ENCODE measurements at regions not wholly inside any gene's neighbourhood (a gene's known extent, or its start where the extent isn't known, plus 50 kb on each side); places are given as distances from the start of the nearest gene placed in this dataset.

DNA sequence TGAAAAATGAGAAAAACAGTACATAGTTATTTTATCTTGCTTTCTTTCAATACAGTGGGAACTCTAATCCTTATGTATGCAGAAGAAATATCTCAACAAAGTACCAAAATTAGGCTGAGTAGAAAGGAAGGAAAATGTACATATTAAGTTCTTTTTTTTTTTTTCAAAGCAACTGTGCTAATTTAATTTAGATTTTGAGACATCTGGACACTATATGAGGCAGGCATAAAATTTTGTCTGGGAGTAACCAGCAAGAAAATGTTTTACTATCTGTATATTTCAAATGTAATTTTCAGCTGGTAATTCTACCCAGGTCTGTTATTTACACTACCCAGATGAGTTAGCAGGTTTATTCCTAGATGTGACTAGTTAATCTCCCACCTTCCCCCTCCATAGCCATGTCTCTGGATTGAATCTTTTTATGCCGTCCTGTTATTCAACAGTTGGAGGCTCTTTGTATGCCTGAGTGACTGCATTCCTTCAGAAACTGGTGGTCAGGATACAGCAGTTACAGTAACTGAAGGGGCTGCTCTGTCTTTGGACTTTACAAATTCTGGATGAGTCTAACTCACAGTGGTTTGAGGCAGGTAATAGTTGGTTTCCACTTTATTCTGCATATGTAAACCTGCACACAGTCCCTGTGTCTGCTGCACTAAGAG, 633.6 kb downstream of the PCDH18 start:
- TF ChIP-seq, protein P1, sequence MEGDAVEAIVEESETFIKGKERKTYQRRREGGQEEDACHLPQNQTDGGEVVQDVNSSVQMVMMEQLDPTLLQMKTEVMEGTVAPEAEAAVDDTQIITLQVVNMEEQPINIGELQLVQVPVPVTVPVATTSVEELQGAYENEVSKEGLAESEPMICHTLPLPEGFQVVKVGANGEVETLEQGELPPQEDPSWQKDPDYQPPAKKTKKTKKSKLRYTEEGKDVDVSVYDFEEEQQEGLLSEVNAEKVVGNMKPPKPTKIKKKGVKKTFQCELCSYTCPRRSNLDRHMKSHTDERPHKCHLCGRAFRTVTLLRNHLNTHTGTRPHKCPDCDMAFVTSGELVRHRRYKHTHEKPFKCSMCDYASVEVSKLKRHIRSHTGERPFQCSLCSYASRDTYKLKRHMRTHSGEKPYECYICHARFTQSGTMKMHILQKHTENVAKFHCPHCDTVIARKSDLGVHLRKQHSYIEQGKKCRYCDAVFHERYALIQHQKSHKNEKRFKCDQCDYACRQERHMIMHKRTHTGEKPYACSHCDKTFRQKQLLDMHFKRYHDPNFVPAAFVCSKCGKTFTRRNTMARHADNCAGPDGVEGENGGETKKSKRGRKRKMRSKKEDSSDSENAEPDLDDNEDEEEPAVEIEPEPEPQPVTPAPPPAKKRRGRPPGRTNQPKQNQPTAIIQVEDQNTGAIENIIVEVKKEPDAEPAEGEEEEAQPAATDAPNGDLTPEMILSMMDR (IDR thresholded peaks at IDR 0.05): no peak
- TF ChIP-seq POLR2A (IDR thresholded peaks at IDR 0.05): no peak
- intact Hi-C loops (cut with DNase I): no loop called here
- Histone ChIP-seq H3K27me3 (no peaks in the 10 kb centered on the region), H3K4me1 (no peaks in the 10 kb centered on the region), H3K4me3 (replicated peaks in 1 of 3) (no peak overlapping the region), H3K27ac (no peak overlapping the region), H3K36me3 (no peaks in the 10 kb centered on the region), H3K9me3 (no peaks in the 10 kb centered on the region)
- 27 to 32% methylated on average over 1 of the region's 1 CpG for WGBS, 2 donors
- DNase-seq: no peak

DNA sequence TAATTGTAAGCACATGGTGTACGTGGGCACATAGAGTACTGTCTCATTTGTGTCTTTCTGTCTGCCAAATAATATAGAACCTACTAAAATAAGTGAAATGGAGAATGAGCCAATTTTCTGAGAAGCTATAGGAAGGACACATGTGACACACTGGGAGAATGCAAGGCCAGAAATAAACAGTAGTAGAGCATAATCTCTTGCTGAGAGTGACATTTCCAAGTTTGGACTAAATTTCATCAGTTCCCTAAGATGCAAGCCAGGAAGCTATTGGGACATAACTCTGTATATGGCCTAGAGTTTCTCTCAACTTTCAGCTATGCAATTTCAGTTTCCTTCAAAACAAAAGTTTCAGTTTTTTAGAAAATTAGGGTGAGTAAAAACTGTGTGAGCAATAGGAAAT, 638.7 kb downstream of the PCDH18 start:
- Histone ChIP-seq H3K4me3 (replicated peaks in 1 of 3) (no peak overlapping the region), H3K4me1 (no peaks in the 10 kb centered on the region), H3K36me3 (no peaks in the 10 kb centered on the region), H3K27me3 (no peaks in the 10 kb centered on the region), H3K9me3 (no peaks in the 10 kb centered on the region), H3K27ac (no peak overlapping the region)
- intact Hi-C loops (cut with DNase I): no loop called here
- 57 to 62% methylated on average over 1 of the region's 1 CpG for WGBS, 2 donors
- no peak for DNase-seq
- no peak for TF ChIP-seq POLR2A (IDR thresholded peaks at IDR 0.05)
- TF ChIP-seq, protein P1 (IDR thresholded peaks at IDR 0.05): no peak

DNA sequence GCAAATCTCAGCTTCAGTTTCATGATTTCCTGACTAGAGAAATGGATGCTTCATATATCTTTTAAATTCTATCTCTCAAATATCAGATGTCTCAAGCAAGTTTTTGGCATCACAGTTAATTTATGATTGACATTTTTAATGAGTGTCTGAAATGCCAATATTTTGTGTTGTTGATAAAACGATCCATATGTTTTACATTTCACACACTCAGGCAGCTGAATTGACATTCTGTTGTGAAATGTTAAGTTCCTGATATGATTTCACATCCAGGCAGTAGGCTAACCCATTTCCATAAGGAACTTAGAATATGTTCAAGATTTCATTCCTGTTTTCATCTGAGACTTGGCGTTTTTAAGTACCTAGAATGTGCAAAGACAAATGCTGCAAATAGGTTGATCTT, 650.6 kb downstream of the PCDH18 start:
- Histone ChIP-seq H3K27me3 (no peaks in the 10 kb centered on the region), H3K27ac (no peak overlapping the region), H3K36me3 (no peaks in the 10 kb centered on the region), H3K4me1 (no peaks in the 10 kb centered on the region), H3K9me3 (no peaks in the 10 kb centered on the region), H3K4me3 (replicated peaks in 1 of 3) (no peak overlapping the region)
- 76 to 91% methylated on average over 2 of the region's 2 CpGs for WGBS, 2 donors
- no peak for DNase-seq
- TF ChIP-seq, protein P1 (IDR thresholded peaks at IDR 0.05): no peak
- no peak for TF ChIP-seq POLR2A (IDR thresholded peaks at IDR 0.05)
- intact Hi-C loops (cut with DNase I): no loop called here

DNA sequence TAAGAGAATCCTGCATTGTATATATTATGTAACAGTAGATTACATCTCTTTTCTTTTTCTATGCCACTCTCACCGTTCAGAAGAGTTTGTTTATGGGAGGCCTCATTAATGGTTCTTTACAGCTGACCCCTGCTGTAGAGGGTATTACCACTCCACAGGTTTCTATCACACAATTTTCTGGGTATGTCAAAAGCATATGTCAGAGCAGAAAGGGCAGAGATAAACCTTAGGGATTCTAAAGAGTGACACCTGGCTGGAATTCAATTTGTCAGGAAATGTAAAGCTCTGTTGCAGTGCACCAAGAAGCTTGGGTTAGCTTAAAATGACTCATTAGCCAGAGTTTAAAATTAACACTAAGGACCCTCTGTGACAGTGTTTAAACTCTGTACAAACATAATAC, 658.7 kb downstream of the PCDH18 start:
- Histone ChIP-seq H3K9me3 (no peaks in the 10 kb centered on the region), H3K36me3 (no peaks in the 10 kb centered on the region), H3K4me1 (no peaks in the 10 kb centered on the region), H3K27ac (no peak overlapping the region), H3K27me3 (no peaks in the 10 kb centered on the region), H3K4me3 (replicated peaks in 1 of 3) (no peak overlapping the region)
- intact Hi-C loops (cut with DNase I): no loop called here
- TF ChIP-seq, protein P1 (IDR thresholded peaks at IDR 0.05): no peak
- TF ChIP-seq POLR2A (IDR thresholded peaks at IDR 0.05): no peak
- DNase-seq: no peak
- WGBS, 2 donors: 57 to 62% methylated on average over 1 of the region's 1 CpG

DNA sequence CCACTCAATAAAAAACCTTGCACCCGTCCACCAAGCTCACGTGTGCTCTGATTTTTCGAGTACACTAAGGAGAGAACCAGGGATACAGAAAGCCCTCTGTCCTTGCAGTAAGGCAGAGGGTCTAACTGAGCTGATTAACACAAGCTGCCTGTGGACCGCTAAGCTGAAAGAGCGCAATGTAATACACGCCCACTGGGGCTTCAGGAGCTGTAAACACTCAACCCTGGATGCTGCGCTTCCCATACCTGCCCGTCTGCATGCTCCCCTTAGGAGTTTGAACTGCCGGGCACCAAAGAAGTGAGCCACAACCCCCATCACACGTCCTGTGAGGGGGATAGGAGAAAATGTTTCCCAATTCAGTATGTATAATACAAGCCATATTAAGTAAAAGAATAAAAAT, 664.8 kb downstream of the PCDH18 start:
- 73 to 84% methylated on average over 10 of the region's 10 CpGs for WGBS, 2 donors
- intact Hi-C loops (cut with DNase I): no loop called here
- no peaks in the 10 kb centered on the region for H3K27me3 ChIP-seq
- DNase-seq: no peak
- TF ChIP-seq, protein P1 (IDR thresholded peaks at IDR 0.05): no peak
- TF ChIP-seq POLR2A (IDR thresholded peaks at IDR 0.05): no peak
- no peak overlapping the region for H3K4me3 ChIP-seq (replicated peaks in 1 of 3)
- H3K36me3 ChIP-seq: no peaks in the 10 kb centered on the region
- no peak overlapping the region for H3K27ac ChIP-seq
- no peaks in the 10 kb centered on the region for H3K4me1 ChIP-seq
- H3K9me3 ChIP-seq: no peaks in the 10 kb centered on the region
